NT2/D1 (cell line): ENCODE measurements at regions not wholly inside any gene's neighbourhood (a gene's known extent, or its start where the extent isn't known, plus 50 kb on each side); places are given as distances from the start of the nearest gene placed in this dataset.

Source experiments
- DNase-seq: peaks from one replicate; pipeline ENCODE4 v3.0.0-alpha.2; 2011; ENCODE audit warnings: low read depth, low spot score
- H3K27me3 ChIP-seq: 2 replicates; pipeline ENCODE4 v1.6.0; 2011; ENCODE audit warnings: mild to moderate bottlenecking; ENCODE audit not compliant: insufficient read length, insufficient read depth
- H3K36me3 ChIP-seq: 2 replicates; pipeline ENCODE4 v1.6.1; 2011; ENCODE audit warnings: mild to moderate bottlenecking, low read length, mixed read lengths; ENCODE audit not compliant: insufficient read depth, insufficient read length
- H3K4me1 ChIP-seq: 2 replicates; pipeline ENCODE4 v1.5.1; 2011; ENCODE audit not compliant: insufficient read depth, insufficient read length
- H3K4me3 ChIP-seq: 2 replicates; pipeline ENCODE4 v1.5.1; 2011; ENCODE audit warnings: low read depth; ENCODE audit not compliant: insufficient read length
- H3K9ac ChIP-seq: 2 replicates; pipeline ENCODE4 v1.6.0; 2011; ENCODE audit warnings: low read depth; ENCODE audit not compliant: insufficient read length
- H3K9me3 ChIP-seq: 2 replicates; pipeline ENCODE4 v1.5.1; 2011; ENCODE audit warnings: mild to moderate bottlenecking, low read length; ENCODE audit not compliant: insufficient read depth
- SUZ12 ChIP-seq: IDR thresholded peaks from 2 replicates; pipeline ENCODE4 v1.6.1; 2011; ENCODE audit not compliant: insufficient read length, insufficient read depth; ENCODE audit errors: extremely low read depth
- YY1 ChIP-seq: IDR thresholded peaks from 2 replicates; pipeline ENCODE4 v1.6.1; 2011; ENCODE audit not compliant: insufficient read length, insufficient read depth
- ZNF274 ChIP-seq: IDR thresholded peaks from 2 replicates; pipeline ENCODE4 v1.6.1; 2011; ENCODE audit warnings: mild to moderate bottlenecking, low read depth, low read length

GRCh38 chr14:104433401-104434213, 146.0 kb upstream of the C14orf180 start:
- Histone ChIP-seq H3K4me1 (peaks cover 16% of the 10 kb centered on the region), H3K9me3 (no peaks in the 10 kb centered on the region), H3K9ac (no peak overlapping the region), H3K27me3 (no peaks in the 10 kb centered on the region), H3K36me3 (no peaks in the 10 kb centered on the region), H3K4me3 (no peak overlapping the region)
- TF ChIP-seq ZNF274 (no peak), YY1 (no peak), SUZ12 (no peak)
- DNase-seq, result no peak

- TF ChIP-seq SUZ12 (no peak), ZNF274 (no peak), YY1 (no peak)
- peaks cover 16% of the 10 kb centered on the region for H3K4me1 ChIP-seq
- no peaks in the 10 kb centered on the region for H3K9me3 ChIP-seq
- no peak overlapping the region for H3K9ac ChIP-seq
- no peak overlapping the region for H3K4me3 ChIP-seq
- no peak for DNase-seq
- H3K27me3 ChIP-seq, result no peaks in the 10 kb centered on the region
- no peaks in the 10 kb centered on the region for H3K36me3 ChIP-seq
Measured at GRCh38 chr14:104434214-104435076, 145.1 kb upstream of the C14orf180 start.

- TF ChIP-seq SUZ12 (no peak), YY1 (no peak), ZNF274 (no peak)
- Histone ChIP-seq H3K4me3 (no peak overlapping the region), H3K9ac (no peak overlapping the region), H3K4me1 (peaks cover 16% of the 10 kb centered on the region), H3K27me3 (no peaks in the 10 kb centered on the region), H3K36me3 (no peaks in the 10 kb centered on the region), H3K9me3 (no peaks in the 10 kb centered on the region)
- DNase-seq, result no peak
Measured at GRCh38 chr14:104435147-104436046, 144.2 kb upstream of the C14orf180 start.

- Histone ChIP-seq H3K4me1 (peaks cover 16% of the 10 kb centered on the region), H3K36me3 (no peaks in the 10 kb centered on the region), H3K4me3 (no peak overlapping the region), H3K9ac (peak overlapping the region; percentile 61), H3K27me3 (no peaks in the 10 kb centered on the region), H3K9me3 (no peaks in the 10 kb centered on the region)
- no peak for TF ChIP-seq ZNF274
- no peak for TF ChIP-seq SUZ12
- DNase-seq, result no peak
Measured at GRCh38 chr14:104436047-104436591, 143.4 kb upstream of the C14orf180 start.

- no peaks in the 10 kb centered on the region for H3K27me3 ChIP-seq
Measured at GRCh38 chr14:104436741-104437701, 142.5 kb upstream of the C14orf180 start.

GRCh38 chr14:104437703-104438102, 141.9 kb upstream of the C14orf180 start:
- TF ChIP-seq SUZ12 (no peak), YY1 (no peak), ZNF274 (no peak)
- H3K36me3 ChIP-seq, result no peaks in the 10 kb centered on the region
- no peak overlapping the region for H3K4me3 ChIP-seq
- no peak overlapping the region for H3K9ac ChIP-seq
- no peaks in the 10 kb centered on the region for H3K27me3 ChIP-seq
- no peaks in the 10 kb centered on the region for H3K9me3 ChIP-seq
- peaks cover 21% of the 10 kb centered on the region for H3K4me1 ChIP-seq
- DNase-seq, result no peak

More at GRCh38 chr14:104436741-104437701, 142.5 kb upstream of the C14orf180 start:
- no peaks in the 10 kb centered on the region for H3K36me3 ChIP-seq
- peak; percentile 11 for DNase-seq
- no peak for TF ChIP-seq YY1
- no peak for TF ChIP-seq SUZ12
- peak overlapping the region; percentile 61 for H3K9ac ChIP-seq
- peaks cover 16% of the 10 kb centered on the region for H3K4me1 ChIP-seq
- H3K9me3 ChIP-seq, result no peaks in the 10 kb centered on the region
- H3K4me3 ChIP-seq, result no peak overlapping the region
